HFF-Myc (cell line): ENCODE measurements at regions not wholly inside any gene's neighbourhood (a gene's known extent, or its start where the extent isn't known, plus 50 kb on each side); places are given as distances from the start of the nearest gene placed in this dataset.
"Not testable (repeated sequence)": the region's sequence is repeated elsewhere in the genome, so short reads cannot be mapped to it uniquely, and the experiment has no call there.

Source experiments
- DNase-seq: peaks from one replicate; pipeline ENCODE4 v3.0.0-alpha.2; 2011; ENCODE audit warnings: low read depth; ENCODE audit errors: extremely low read depth
- H3K4me3 ChIP-seq: replicated peaks from 2 replicates; pipeline ENCODE4 v1.5.1; 2011; ENCODE audit warnings: low read depth, mild to moderate bottlenecking, control low read depth, low read length
- TF ChIP-seq, protein P1 (sequence below): IDR thresholded peaks from 2 replicates; pipeline ENCODE4 v1.5.1; 2012; ENCODE audit warnings: mild to moderate bottlenecking, low read depth, low read length, control low read depth; ENCODE audit errors: missing control alignments

DNA sequence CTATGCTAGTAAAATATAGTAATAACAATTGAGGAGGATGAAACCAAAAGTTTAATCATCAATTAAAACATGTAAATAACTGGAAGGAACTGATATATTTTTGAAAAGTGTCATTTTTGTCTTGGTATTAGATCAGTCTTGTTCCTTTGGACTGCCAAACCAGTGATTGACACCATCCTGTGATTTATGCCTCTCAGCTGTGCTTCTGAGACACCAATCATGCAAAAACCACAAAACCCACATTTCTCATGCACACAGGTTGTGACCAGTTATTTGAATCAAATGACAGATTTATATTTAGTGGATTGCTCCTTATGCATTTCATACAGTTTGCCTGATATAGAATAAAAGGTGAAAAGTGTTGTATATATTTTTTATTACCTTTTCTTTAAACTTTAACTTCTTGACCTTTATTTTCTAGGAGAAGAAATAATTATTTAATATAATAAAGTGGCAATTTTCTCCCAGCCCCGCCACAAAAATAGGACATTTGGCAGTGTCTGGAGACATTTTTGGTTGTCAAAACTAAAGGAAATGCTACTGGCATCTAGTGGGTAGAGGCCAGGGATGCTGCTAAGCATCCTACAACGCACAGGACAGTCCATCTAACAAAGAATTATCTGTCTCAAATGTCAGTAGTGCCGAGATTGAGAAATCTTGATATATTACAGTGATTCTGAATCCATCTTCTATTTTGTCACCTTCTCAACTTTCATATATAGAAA is 383.6 kb downstream of the BCKDHB start:
- no peak overlapping the region for H3K4me3 ChIP-seq
- DNase-seq, result no peak
- TF ChIP-seq, protein P1, sequence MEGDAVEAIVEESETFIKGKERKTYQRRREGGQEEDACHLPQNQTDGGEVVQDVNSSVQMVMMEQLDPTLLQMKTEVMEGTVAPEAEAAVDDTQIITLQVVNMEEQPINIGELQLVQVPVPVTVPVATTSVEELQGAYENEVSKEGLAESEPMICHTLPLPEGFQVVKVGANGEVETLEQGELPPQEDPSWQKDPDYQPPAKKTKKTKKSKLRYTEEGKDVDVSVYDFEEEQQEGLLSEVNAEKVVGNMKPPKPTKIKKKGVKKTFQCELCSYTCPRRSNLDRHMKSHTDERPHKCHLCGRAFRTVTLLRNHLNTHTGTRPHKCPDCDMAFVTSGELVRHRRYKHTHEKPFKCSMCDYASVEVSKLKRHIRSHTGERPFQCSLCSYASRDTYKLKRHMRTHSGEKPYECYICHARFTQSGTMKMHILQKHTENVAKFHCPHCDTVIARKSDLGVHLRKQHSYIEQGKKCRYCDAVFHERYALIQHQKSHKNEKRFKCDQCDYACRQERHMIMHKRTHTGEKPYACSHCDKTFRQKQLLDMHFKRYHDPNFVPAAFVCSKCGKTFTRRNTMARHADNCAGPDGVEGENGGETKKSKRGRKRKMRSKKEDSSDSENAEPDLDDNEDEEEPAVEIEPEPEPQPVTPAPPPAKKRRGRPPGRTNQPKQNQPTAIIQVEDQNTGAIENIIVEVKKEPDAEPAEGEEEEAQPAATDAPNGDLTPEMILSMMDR, result no peak

DNA sequence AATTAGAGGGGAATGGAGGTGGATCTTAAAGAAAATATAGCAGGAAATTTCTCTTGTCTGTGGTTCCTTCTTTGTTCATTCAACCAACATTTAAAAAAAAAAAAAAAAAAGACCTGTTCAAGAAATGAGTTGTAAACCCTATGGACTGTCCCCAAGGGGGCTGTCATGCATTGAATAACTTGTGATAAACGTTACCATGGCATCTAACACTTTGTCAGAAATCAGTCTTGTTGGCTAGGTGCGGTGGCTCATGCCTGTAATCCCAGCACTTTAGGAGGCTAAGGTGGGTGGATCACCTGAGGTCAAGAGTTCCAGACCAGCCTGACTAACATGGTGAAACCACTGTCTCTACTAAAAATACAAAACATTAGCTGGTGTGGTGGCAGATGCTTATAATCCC is 381.7 kb downstream of the BCKDHB start:
- DNase-seq, result no peak

DNA sequence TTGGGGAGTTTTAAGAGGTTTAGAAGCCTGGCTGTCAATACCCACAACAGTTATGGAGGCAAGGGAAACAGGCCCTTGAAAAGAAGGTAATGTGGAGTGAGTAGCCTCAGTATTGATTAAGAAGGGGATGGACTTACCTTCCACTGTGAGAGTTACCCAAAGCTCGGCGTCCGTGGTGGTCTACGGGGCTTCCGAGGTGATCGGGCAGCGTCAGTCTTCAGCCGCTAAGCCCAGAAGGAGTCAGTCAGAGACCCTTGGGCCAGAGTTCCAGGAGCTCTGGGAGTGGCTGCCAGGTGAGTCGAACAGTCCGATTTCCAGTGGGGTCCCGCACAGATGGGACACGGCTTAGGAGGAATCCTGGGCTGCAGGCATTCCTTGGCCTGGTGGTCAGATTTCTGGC is 379.0 kb downstream of the BCKDHB start:
- H3K4me3 ChIP-seq, DNase-seq: not testable (repeated sequence)

More for the DNA sequence above, 381.7 kb downstream of the BCKDHB start:
- TF ChIP-seq, protein P1, result no peak
- no peak overlapping the region for H3K4me3 ChIP-seq

DNA sequence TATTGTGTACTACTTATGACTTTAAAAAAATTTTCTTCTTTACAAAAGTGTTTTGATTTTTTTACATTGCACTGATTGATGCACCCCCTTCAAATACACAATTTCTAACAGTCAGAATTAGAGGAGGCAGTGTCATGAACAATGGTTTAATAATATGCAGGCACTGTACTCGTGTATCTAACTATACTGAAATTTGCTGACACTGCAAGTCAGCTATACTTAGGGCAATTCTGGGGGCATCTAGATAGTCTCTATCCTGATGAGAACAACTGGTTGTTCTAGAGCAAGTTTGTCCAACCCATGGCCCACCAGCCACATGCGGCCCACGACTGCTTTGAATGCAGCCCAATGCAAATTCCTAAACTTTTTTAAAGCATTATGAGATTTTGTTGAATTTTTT is 375.6 kb downstream of the BCKDHB start:
- DNase-seq, result no peak
- TF ChIP-seq, protein P1, result no peak
- no peak overlapping the region for H3K4me3 ChIP-seq

DNA sequence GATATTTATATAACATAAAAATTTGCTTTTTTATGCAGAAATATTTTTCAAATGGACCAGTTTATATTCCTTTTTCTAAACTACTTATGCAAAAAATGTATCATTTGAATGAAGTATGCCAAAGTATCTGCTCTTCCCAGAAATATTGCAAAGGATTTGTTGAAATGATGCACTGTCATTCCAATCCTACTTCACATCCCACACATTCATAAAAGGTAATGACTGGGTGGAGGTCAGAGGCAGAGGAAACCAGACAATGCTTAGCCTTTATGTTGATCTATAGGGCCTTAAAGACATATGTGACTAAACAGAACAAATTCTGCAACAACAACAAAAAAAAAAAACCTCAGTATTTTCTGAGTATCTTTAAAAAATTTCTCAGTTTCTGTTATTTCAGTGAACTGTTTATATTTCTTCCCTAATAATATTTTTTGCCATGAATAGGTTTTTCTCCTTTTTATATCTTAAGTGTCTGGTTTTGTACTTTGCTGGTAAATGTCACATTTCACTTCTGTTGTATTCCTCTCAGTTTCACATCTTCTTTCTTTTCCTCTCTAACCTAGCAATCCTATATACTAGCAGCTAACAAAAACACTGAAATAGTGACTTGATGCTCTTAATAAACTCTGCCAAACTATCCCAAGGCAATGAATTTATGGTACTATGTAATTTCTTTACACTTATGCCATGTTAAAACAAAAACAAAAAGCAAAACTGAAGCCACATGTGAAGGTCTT is 374.1 kb downstream of the BCKDHB start:
- H3K4me3 ChIP-seq, result no peak overlapping the region
- TF ChIP-seq, protein P1, result no peak
- no peak for DNase-seq

DNA sequence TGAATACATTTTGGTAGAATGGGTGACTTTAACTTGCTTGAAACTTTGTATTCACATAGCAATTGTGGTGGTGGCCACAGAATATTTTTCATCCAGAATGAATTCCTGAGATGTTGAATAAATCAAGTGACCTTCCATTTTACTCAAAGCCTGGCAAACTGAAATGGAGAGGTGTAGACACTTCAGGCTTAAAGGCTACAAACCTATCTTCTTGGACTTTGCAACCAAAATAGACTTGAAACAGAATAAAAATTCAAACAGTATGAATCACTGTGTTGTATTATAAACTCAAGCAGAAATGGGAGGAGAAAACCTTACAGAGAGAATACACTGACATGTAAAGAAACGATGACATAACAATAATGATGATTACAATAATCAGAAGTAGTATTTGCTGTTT is 371.6 kb downstream of the BCKDHB start:
- no peak for DNase-seq
- TF ChIP-seq, protein P1, result no peak
- no peak overlapping the region for H3K4me3 ChIP-seq

DNA sequence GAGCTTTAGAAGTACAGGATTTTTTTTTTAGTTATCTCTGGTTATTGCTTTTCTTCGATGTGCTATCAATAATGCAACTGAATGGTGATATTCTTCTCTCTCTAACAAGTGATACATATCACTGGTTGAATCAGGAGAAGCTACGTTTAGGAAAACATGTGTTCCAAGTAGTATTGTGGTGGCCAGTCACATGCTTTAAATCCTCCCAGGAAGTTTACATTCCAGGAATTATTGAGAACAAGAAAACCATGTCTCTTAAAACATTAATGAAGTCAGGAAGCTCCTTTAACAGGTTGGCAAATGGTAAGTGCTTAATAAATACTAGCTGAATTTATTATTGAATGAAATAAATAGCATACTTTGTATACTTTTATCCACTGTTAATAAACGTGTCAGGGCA is 371.1 kb downstream of the BCKDHB start:
- no peak overlapping the region for H3K4me3 ChIP-seq
- peak; percentile 56 for DNase-seq
- TF ChIP-seq, protein P1, result no peak
